Astrocyte (in vitro differentiated cells and primary cell): ENCODE measurements at regions not wholly inside any gene's neighbourhood (a gene's known extent, or its start where the extent isn't known, plus 50 kb on each side); places are given as distances from the start of the nearest gene placed in this dataset.

Experiments used
- DNase-seq: peaks from one replicate; pipeline ENCODE4 v3.0.0-alpha.2; 2010; ENCODE audit warnings: low read depth
- FAIRE-seq: peaks from 2 replicates; lab custom pipeline; 2011; peaks lifted over from hg19 to GRCh38; lab: Jason Lieb, UNC
- H2AFZ ChIP-seq: 2 replicates; pipeline ENCODE4 v1.6.0; 2012; ENCODE audit warnings: low read depth, low read length, inconsistent platforms
- H3K27ac ChIP-seq: 2 replicates; pipeline ENCODE4 v1.5.1; 2011; ENCODE audit warnings: low read depth, low read length, inconsistent platforms
- H3K27me3 ChIP-seq: 2 replicates; pipeline ENCODE4 v1.6.0; 2011; ENCODE audit warnings: low read length, inconsistent platforms; ENCODE audit not compliant: insufficient read depth
- H3K36me3 ChIP-seq: 2 replicates; pipeline ENCODE4 v1.5.1; 2011; ENCODE audit warnings: low read length, inconsistent platforms; ENCODE audit not compliant: insufficient read depth
- H3K4me1 ChIP-seq: 2 replicates; pipeline ENCODE4 v1.5.1; 2011; ENCODE audit warnings: low read length, inconsistent platforms; ENCODE audit not compliant: insufficient read depth
- H3K4me2 ChIP-seq: 2 replicates; pipeline ENCODE4 v1.6.0; 2012; ENCODE audit warnings: low read length, inconsistent platforms
- H3K4me3 ChIP-seq: 2 replicates; pipeline ENCODE4 v1.5.1; 2011; ENCODE audit warnings: low read depth, mild to moderate bottlenecking, low read length, inconsistent platforms; ENCODE audit not compliant: insufficient read depth
- H3K79me2 ChIP-seq: 2 replicates; pipeline ENCODE4 v1.6.0; 2012; ENCODE audit warnings: mild to moderate bottlenecking, low read length, inconsistent platforms; ENCODE audit not compliant: insufficient read depth
- H3K9ac ChIP-seq: 2 replicates; pipeline ENCODE4 v1.6.0; 2012; ENCODE audit warnings: mild to moderate bottlenecking, low read length, inconsistent platforms
- H3K9me3 ChIP-seq: 2 replicates; pipeline ENCODE4 v1.5.1; 2012; ENCODE audit warnings: low read depth, mild to moderate bottlenecking, low read length, inconsistent platforms; ENCODE audit not compliant: insufficient read depth
- H4K20me1 ChIP-seq: 2 replicates; pipeline ENCODE4 v1.6.0; 2012; ENCODE audit warnings: low read length, inconsistent platforms; ENCODE audit not compliant: insufficient read depth
- H3K27ac Mint-ChIP-seq: one replicate; pipeline ENCODE4 v1.8.0; 2021; ENCODE audit warnings: mild to moderate bottlenecking, mixed read lengths; ENCODE audit not compliant: unreplicated experiment
- H3K27me3 Mint-ChIP-seq: one replicate; pipeline ENCODE4 v1.8.0; 2021; ENCODE audit warnings: low read depth, mixed read lengths; ENCODE audit not compliant: unreplicated experiment
- H3K36me3 Mint-ChIP-seq: one replicate; pipeline ENCODE4 v1.8.0; 2021; ENCODE audit warnings: low read depth, mixed read lengths; ENCODE audit not compliant: unreplicated experiment
- H3K4me1 Mint-ChIP-seq: one replicate; pipeline ENCODE4 v1.8.0; 2021; ENCODE audit warnings: low read depth, mixed read lengths; ENCODE audit not compliant: unreplicated experiment
- H3K4me3 Mint-ChIP-seq: one replicate; pipeline ENCODE4 v1.8.0; 2021; ENCODE audit warnings: mild to moderate bottlenecking, moderate library complexity, mixed read lengths; ENCODE audit not compliant: unreplicated experiment
- H3K9me3 Mint-ChIP-seq: one replicate; pipeline ENCODE4 v1.8.0; 2021; ENCODE audit warnings: mild to moderate bottlenecking, mixed read lengths; ENCODE audit not compliant: unreplicated experiment
- CTCF ChIP-seq: IDR thresholded peaks from 2 replicates; pipeline ENCODE4 v1.5.1; 2011; ENCODE audit warnings: low read depth, mild to moderate bottlenecking, inconsistent platforms, low read length, moderate library complexity; ENCODE audit not compliant: insufficient read depth
- EZH2 ChIP-seq: IDR thresholded peaks from 2 replicates; pipeline ENCODE4 v1.6.1; 2012; ENCODE audit warnings: mild to moderate bottlenecking, low read length, inconsistent platforms; ENCODE audit not compliant: insufficient read depth

GRCh38 chr2:12950957-12951656, 234.4 kb downstream of the TRIB2 start:
- Histone ChIP-seq H2AFZ (no peak overlapping the region), H3K27me3 (no peaks in the 10 kb centered on the region), H3K4me3 (no peak overlapping the region), H3K9me3 (no peaks in the 10 kb centered on the region), H3K9ac (no peak overlapping the region), H3K36me3 (no peaks in the 10 kb centered on the region), H4K20me1 (no peaks in the 10 kb centered on the region), H3K27ac (no peak overlapping the region), H3K4me1 (peaks cover 18% of the 10 kb centered on the region), H3K79me2 (no peaks in the 10 kb centered on the region), H3K4me2 (peak overlapping the region; percentile 67)
- Mint-ChIP-seq H3K27ac (peak overlapping the region; percentile 35), H3K4me1 (peaks cover 24% of the 10 kb centered on the region), H3K9me3 (no peaks in the 10 kb centered on the region), H3K36me3 (no peaks in the 10 kb centered on the region), H3K4me3 (no peak overlapping the region), H3K27me3 (peaks cover under 1% of the 10 kb centered on the region)
- DNase-seq (peak; percentile 74), FAIRE-seq (peak; percentile 85)
- TF ChIP-seq EZH2 (no peak), CTCF (no peak)

DNA sequence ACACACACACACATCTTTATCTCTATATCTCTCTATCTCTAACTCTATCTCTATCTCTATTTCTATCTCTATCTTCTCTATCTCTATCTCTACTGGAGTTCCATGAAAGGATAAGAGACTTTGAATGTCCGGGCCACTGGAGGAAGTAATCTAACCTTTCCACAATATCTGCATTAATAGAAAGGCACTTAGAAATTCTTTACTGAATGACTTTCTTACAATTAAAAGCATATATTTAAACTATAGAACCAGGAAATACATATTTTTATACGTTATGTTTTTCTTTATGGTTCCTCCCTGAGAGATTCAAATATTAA, 234.9 kb downstream of the TRIB2 start:
- H3K27ac Mint-ChIP-seq: peak overlapping the region; percentile 35

More for the DNA sequence above, 234.9 kb downstream of the TRIB2 start:
- no peaks in the 10 kb centered on the region for H3K9me3 Mint-ChIP-seq
- Histone ChIP-seq H3K79me2 (no peaks in the 10 kb centered on the region), H3K27me3 (no peaks in the 10 kb centered on the region), H4K20me1 (no peaks in the 10 kb centered on the region), H3K36me3 (no peaks in the 10 kb centered on the region), H3K27ac (no peak overlapping the region), H2AFZ (no peak overlapping the region), H3K4me3 (no peak overlapping the region), H3K9me3 (no peaks in the 10 kb centered on the region), H3K9ac (no peak overlapping the region), H3K4me1 (peaks cover 18% of the 10 kb centered on the region), H3K4me2 (peak overlapping the region; percentile 67)
- FAIRE-seq (no peak), DNase-seq (no peak)
- H3K27me3 Mint-ChIP-seq: no peaks in the 10 kb centered on the region
- H3K4me3 Mint-ChIP-seq: no peak overlapping the region
- H3K4me1 Mint-ChIP-seq: peaks cover 24% of the 10 kb centered on the region
- H3K36me3 Mint-ChIP-seq: no peaks in the 10 kb centered on the region
- TF ChIP-seq CTCF (no peak), EZH2 (no peak)
